Renal cortex interstitium (tissue), 11 donors: ENCODE measurements at regions not wholly inside any gene's neighbourhood (a gene's known extent, or its start where the extent isn't known, plus 50 kb on each side); places are given as distances from the start of the nearest gene placed in this dataset.

ENCODE experiments used
- DNase-seq, 11 donors: peaks; one replicate each; pipeline ENCODE4 v3.0.0-alpha.2; 2013; ENCODE audit warnings: low read depth in 9 of 11, low spot score in 4 of 11; ENCODE audit errors: extremely low read depth in 1 of 11

DNA sequence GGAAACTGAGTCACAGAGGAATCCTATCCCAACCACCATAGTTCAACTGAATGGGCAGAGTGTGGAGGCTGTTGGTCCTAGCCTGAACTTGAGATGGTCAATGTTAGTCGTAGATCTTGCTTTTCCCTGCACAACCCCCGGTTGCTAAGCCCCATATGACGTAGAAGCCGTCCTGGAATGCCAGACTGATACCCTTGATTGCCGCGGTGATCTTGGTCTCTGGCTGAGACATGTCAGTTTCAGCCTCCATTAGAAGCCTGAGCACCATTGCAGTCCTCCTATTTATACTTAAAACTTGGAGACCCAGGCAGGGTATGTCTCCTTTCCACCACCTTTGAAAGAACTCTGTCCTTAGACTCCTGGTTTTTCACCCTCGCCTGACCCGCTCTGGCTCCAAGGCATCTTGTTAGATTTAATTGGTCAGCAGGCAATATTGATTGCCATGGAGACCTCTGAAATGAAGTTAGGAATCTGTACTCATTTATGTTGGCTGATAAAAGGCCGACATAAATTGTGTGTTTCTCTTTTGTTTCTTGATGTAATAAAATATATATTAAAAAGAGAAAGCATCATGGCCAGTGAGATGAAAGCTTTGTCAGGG lies 53.4 kb downstream of the RPLP1 start:
- no peak for DNase-seq

DNA sequence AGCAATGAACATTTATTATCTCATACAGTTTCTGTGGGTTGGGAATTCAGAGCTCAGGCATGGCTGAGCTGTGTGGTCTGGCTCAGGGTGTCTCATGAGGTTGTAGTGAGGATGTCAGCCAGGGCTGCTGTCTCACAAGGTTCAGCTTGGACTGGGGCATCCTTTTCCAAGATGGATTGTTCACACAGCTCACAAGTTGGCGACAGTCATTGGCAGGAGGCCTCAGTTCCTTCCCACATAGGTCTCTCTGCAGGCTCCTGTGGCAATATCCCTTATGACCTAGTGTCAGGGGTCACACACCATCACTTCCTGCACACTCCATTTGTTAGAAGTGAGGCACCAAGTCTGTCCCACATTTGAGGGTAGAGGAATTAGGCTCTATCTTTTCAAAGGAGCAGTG lies 56.0 kb downstream of the RPLP1 start:
- no peak for DNase-seq

DNA sequence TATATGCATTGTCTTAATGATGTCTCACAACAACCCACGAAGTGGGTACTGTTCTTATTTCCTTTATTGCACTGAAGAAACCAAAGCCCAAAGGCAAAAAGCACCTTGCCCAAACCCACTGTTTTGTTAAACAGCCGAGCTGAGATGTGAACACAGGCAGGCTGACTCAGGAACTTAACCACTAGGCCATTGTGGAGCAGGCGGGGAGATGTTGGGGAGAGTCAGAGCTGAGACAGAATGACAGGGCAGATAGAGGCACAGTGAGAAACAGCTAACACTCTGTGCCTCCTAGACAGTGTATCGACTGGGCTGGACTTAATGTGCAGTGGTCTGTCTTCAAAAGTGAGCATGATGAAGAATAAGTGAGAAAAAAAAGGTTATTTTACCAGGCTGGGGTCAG lies 56.5 kb downstream of the RPLP1 start:
- no peak for DNase-seq

DNA sequence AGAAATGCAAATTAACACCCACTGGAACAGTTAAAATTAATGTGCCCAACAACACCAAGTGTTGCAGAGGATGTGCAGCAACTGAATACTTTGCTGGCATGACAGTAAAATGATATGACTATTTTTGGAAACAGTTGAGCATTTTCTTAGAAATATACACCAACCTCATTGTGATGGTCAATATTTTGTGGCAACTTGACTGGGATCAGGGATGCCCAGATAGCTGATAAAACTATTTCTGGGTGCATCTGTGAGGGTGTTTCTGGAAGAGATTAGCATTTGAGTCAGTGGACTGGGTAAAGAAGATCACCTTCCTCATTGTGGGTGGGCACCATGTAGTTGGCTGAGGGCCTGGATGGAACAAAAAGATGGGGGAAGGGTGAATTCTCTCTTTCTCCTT lies 57.9 kb downstream of the RPLP1 start:
- DNase-seq = no peak

DNA sequence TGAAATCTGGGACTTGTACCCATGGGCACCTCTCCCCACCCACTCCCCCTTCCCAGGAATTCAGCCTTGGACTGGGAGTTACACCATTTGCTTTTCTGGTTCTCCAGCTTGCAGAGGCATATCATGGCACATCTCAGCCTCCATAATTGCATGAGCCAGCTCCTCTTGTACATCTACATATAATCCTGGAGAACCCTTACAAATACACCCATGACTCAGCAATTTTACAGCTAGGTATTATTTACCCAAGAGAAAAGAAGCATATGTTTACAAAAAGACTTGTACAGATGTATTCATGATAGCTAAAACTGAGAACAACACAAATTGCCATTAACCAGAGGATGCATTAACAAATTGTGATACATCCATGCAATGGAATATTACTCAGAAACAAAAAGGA lies 58.4 kb downstream of the RPLP1 start:
- DNase-seq = no peak

DNA sequence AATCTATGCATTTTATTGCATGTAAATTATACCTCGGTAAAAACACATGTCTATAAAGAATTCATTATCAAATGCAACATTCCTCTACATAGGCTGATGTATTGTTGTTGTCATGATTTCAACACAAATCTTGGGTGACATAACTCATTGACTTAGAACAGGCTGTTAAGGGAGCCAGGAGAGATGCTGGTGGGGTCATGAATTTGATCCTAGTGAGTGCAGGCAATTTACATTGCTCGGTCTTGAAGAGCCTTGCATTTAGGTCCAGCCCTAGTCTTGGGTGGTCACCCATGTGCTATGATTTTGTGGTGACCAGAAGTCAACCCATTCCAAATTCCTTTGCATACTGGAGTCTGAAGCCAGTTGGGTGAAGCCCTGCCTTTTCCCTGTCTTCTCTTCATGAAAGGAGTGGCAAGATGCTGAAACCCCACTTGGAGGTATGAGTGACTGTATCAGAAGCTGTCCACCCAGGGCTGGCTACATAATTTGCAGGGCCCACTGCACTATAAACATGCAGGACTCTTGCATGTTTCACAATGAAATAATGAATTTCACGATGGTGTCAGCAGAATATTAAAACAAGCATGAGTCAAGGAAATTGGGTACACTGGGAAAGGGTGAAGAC lies 59.2 kb downstream of the RPLP1 start:
- no peak for DNase-seq

DNA sequence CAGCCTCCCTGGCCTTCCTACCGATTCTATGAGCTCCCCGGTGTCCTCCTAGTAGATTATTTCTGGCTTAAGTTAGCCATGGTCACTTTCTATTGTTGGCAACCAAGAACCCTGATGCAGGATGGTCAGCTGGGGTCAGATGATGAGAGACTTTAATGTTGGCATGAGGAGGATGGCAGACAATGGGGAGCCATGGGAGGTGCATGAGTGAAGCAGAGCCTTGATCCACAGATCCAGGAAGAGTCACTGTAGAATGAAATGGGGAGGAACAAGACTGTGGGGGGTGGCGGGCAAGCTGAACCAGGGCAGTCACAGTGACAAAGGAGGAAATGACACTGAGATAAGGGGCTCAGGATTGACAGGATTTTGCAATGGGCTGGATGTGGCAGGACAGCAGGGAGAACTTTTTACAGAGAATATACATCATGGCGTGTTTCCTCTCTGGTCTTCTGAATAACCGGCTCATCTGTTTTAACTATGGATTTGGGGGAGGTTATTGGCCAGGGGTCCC lies 60.9 kb downstream of the RPLP1 start:
- no peak for DNase-seq

DNA sequence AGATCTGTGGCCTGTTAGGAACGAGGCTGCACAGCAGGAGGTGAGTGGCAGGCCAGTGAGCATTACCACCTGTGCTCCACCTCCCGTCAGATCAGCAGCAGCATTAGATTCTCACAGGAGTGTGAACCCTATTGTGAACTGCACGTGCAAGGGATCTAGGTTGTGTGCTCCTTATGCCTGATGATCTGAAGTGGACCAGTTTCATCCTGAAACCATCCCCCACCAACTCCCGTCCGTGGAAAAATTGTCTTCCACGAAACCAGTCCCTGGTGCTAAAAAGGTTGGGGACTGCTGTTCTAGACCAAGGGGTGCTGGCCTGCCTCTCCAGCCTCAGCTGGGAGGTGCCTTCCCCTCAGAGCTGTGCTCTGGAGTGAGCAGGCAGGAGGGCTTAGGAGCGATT lies 61.4 kb downstream of the RPLP1 start:
- no peak for DNase-seq

DNA sequence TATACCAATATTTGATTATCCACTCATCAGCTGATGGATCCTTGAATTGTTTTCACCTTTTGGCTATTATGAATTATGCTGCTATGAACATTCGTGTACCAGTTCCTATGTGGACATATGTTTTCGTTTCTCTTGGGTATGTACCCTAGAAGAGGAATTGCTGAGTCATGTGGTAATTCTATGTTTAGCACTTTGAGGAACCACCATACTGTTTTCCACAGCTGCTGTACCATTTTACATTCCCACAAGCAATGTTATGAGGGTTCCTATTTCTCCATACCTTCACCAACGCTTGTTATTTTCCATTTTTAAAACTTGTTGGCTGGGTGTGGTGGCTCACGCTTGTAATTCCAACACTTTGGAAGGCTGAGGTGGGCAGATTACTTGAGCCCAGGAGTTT lies 62.9 kb downstream of the RPLP1 start:
- no peak for DNase-seq

DNA sequence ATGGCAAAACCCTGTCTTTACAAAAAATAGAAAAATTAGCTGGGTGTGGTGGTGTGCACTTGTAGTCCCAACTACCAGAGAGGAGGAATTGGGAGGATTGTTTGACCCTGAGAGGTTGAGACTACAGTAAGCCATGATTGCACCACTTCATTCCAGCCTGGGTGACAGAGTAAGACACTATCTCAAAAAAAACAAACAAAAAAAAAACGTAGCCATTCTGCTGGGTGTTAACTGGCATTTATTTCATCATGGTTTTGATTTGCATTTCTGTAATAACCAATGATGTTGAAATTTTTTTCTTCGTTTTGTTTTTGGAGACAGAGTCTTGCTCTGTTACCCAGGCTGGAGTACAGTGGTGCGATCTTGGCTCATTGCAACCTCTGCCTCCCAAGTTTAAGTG lies 63.3 kb downstream of the RPLP1 start:
- no peak for DNase-seq

DNA sequence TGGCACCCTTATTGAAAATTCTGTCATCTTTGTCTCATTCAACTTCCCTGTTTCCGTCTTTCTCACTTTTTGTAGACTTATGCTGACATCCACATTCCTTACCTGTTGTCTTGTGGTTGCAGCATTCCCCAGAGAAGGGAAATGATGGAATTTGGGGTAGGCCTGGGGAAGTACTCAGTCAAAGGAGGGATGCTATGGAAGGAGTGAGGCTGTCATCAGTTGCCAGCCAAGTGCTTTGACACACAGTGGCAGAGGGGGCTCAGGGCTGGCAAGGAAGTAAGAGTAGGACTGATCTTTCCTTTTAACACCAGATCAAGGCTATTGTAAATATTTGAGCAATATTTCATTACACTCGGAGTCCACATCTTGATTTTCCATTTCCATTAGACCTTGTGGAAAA lies 64.4 kb downstream of the RPLP1 start:
- no peak for DNase-seq

DNA sequence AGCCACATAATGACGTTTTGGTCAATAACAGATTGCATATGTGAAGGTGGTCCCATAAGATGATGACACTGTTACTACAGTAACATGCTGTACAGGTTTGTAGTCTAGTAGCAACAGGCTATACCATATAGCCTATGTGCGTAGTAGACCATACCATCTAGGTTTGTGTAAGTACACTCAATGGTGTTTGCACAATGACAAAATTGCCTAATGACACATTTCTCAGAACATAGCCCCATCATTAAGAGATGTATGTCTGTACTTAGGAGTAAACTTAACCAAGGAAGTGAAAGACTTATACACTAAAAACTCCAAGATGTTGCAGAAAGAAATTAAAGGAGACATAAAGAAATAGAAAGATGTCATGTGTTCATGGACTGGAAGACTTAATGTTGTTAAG lies 66.2 kb downstream of the RPLP1 start:
- no peak for DNase-seq

DNA sequence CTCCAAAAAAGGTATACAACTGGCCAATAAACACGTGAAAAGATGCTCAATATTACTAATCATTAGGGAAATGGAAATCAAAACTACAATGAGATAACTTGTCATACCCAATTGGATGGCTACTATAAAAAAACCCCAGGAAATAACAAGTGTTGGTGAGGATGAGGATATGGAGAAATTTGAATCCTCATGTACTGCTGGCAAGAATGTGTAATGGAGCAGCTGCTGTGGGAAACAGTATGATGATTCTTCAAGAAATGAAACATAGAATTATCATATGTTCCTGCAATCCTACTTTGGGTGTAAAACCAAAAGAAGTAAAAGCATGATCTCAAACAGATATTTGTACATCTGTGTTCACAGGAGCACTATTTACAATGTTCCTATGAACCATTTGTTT lies 67.4 kb downstream of the RPLP1 start:
- DNase-seq = no peak

DNA sequence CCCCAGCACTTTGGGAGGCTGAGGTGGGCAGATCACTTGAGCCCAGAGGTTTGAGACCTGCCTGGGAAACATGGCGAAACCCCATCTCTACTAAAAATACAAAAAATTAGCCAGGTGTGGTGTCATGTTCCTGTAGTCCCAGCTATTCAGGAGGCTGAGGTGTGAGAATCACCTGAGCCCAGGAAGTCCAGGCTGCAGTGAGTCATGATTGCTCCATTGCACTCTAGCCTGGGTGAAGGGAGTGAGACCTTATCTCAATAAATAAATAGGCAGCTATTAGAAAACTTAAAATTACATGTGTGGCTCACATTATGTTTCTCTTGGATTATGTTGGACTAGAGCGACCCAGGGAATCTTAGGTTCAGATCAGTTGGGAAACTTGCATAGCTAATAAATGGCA lies 69.7 kb downstream of the RPLP1 start:
- no peak for DNase-seq

DNA sequence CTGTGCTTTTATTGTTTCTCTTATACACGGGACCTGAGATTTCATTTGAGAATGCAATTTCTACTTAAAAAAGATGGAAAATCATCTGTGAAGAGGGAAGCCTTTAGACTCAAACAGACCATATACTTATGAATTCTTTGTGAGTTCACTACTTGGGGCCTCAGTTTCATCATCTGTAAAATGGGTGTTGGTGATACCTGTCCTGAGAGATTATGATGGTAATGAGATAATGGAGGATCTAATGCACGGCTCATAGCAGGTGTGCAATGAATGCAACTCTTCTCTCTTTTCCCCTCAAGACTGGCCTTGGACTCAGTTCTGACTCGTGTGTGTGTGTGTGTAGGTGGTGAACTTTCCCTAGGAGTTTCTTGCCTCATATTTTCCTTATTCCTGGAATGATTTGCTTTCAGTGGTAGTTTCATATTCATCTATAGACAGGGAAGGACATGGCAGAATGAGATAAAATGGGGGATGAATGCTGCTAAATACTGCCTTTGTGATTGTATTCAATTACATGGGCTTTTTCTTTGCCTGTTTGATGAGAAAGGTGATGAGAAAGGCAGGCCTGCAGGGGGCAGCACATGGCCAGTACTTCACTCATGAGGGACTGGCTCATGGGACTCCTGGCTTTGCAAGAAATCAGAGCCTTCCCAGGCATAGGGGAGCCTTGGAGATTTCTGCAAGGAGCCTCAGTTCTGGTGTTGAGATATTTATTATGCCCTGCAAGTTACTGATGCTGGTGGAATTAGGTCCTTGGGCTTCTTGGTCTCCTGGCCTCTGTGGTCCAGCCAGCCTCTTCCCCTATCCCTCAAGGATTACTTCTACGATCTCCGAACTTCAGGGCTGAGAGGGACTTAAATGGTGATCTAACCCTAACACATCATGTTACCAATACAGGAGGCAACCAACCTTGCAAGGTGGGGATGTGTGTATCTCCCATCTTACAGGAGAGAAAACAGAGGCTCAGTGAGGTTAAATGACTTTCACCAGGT lies 70.7 kb downstream of the RPLP1 start:
- DNase-seq = peak; percentile 63 to 83 (median 71)

DNA sequence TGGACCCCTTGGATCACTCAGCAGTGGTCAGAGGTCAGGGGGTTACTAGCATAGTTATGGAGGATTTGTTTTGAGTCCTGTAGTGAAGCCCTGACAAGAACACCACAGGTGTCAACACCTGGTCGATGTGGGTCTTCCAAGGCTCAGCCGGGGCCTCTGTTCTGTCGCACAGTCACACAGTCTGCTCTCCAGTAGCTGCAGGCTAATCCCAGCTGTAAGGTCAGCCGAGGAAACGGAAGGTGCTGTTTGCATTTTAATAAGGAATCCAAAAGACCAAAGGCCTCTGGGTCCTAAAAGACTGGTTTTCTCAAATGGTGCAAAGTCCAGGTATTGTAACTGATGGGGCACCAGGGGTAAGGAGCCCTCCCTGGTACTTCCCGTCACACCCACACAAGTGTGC lies 71.7 kb downstream of the RPLP1 start:
- peak in 1 of 11 donors; percentile 48 for DNase-seq

DNA sequence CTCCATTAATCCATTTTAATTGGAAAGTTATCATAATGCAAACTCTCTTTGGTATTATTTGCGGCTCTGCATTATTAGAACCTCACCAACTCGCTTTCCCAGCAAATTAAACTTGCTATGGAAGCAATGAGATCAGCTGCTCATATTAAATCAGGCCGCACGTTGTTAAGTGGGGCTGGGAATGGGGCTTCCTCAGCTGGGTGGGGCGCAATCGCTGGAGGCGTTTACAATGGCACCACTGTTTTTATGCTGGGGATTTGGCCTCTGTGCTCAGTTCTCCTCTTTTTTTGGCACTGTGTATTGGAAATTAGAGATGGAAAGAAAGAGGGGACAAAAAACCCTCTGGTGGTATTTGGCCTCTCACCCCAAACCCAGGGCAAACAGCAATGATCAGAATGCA lies 72.2 kb downstream of the RPLP1 start:
- no peak for DNase-seq

DNA sequence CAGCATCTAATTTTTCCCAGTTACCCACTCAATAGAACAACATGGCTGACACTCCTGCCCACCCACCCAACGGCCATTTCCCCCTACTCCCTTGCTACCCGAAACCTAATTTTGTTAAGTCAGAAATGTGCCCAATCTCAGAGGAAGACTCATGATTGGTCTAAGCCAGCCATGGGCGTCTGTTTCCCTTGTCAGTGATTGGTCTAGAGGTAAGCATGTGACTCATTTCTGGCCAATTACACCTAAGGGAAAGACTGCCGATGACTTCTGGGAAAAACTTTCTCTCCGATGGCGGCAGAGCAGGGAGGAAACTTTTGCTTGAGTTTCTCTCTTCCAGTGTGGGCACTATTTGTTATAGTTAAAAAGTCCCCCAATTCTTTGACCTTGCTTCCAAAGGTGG lies 72.9 kb downstream of the RPLP1 start:
- no peak for DNase-seq

DNA sequence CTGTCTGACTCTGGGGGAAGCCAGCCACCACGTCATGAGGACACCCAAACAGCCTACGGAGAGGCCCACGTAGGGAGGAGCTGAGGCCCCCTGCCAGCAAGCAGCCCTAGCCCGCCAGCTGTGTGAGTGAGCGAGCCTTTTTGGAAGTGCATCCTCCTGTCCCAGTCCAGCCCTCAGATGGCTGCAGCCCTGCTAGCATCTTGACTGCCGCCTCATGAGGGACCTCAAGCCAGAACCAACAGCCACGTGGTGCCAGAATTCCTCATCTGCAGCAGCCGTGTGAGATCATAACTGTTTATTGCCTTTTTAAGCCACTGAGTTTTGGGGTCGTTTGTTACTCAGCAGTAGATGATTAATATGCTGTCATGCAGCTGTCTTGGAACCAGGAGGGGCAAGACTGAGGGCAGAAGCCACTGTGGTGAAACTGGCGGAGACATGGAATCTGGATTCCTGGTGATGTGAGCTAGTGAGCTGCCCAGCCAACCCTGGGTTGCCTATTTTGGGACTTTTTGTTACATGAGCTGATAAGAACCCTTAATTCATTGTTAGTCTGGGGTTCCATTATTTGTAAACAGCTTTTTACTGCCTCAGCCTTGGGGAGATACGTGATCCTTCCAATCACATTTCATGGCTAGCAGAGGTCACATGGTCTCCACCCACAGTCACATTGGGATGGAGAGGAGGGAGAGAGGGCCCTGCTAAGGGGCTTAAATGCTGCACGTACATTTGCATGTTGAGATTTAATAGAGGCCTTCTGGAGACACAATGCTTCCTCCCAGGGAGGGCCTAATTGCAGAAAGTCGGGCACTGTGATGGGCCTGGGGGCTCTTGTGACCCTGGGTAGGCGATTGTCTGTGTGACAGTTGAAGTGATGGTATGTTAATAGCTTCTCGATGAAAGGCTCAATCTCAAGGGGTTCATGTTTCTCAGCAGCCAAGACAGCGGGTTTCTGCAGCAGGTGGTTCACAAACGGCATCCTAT lies 73.8 kb downstream of the RPLP1 start:
- no peak for DNase-seq
